Testis (tissue), 2 donors: ENCODE measurements at regions not wholly inside any gene's neighbourhood (a gene's known extent, or its start where the extent isn't known, plus 50 kb on each side); places are given as distances from the start of the nearest gene placed in this dataset.

ENCODE experiments used
- DNase-seq: peaks from one replicate; pipeline ENCODE4 v3.0.0-alpha.2; 2019
- H3K27ac ChIP-seq, 2 donors: fragments of 200-600 bp; sonication (generic); one replicate each; pipeline ENCODE4 v1.5.1; 2019
- H3K27me3 ChIP-seq: fragments of 200-600 bp; sonication (generic); one replicate; pipeline ENCODE4 v1.5.1; 2019
- H3K36me3 ChIP-seq: fragments of 200-600 bp; sonication (generic); one replicate; pipeline ENCODE4 v1.5.1; 2017; ENCODE audit warnings: low read depth; ENCODE audit errors: missing control alignments
- H3K4me1 ChIP-seq: fragments of 200-600 bp; sonication (generic); one replicate; pipeline ENCODE4 v1.5.1; 2019
- H3K4me3 ChIP-seq, 2 donors: fragments of 200-600 bp; sonication (generic); one replicate each; pipeline ENCODE4 v1.5.1; 2017 to 2019
- H3K9me3 ChIP-seq: fragments of 200-600 bp; sonication (generic); one replicate; pipeline ENCODE4 v1.5.1; 2017
- POLR2A ChIP-seq: fragments of 450-650 bp; IDR thresholded peaks from one replicate; pipeline ENCODE4 v1.6.1; 2017; ENCODE audit warnings: antibody characterized with exemption, mild to moderate bottlenecking, moderate library complexity
- WGBS, 2 donors: methylation state at CpG; one replicate each; pipeline ENCODE4 v1.1.5; 2018; 5-methylcytosine and 5-hydroxymethylcytosine counted together
- intact Hi-C: fragments of 100-400 bp; cut with DNase I; formaldehyde crosslinking; loops from one replicate; pipeline ENCODE4 v1.15.1; 2023; ENCODE audit warnings: low total_unique reads
- TF ChIP-seq, protein P1 (sequence below), 3 experiments: fragments of 450-650 bp in 2 of 3; fragments of 200-600 bp in 1 of 3; sonication (generic) in 1 of 3; IDR thresholded peaks; one replicate each; pipeline ENCODE4 v1.5.1; 2016 to 2019; ENCODE audit warnings: antibody characterized with exemption in 3 of 3, mild to moderate bottlenecking in 2 of 3, moderate library complexity in 1 of 3

DNA sequence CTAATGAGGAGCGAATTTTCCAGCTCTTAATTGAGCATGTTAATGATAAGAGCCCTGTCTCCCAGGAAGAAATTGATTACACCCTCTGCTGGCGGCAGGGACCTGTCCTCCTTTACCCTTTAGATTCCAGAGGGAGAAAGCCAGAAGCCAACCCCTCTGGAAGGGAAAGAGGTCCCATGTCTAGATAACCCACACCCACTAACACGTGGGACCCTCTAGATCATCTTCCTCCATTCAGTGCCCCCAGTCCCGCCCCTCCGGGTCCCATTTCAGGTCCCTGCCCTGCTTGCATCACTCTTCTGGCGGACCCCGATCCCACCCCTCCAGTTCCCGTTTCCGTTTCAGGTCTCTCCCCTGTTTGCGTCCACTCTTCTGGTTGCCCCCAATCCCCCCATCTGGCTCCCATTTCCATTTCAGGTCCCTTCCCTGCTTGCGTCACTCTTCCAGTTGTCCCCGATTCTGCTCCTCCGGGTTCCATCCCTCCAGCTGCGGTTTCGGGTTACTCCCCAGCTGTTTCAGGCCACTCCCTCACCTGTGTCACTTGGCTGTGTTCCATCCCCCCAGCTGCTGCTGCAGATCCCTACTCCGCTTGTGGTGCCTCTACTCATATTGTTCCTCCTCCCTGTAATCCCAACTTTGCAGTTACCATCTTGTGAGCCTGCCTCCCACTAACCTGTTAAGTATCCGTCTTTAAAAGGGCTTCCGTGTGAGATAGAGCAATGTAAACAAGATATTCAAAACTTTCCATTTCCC lies 202.4 kb downstream of the SH2D4B start:
- no peaks in the 10 kb centered on the region for H3K36me3 ChIP-seq
- H3K27ac ChIP-seq: no peak overlapping the region
- TF ChIP-seq POLR2A: no peak
- TF ChIP-seq, protein P1, sequence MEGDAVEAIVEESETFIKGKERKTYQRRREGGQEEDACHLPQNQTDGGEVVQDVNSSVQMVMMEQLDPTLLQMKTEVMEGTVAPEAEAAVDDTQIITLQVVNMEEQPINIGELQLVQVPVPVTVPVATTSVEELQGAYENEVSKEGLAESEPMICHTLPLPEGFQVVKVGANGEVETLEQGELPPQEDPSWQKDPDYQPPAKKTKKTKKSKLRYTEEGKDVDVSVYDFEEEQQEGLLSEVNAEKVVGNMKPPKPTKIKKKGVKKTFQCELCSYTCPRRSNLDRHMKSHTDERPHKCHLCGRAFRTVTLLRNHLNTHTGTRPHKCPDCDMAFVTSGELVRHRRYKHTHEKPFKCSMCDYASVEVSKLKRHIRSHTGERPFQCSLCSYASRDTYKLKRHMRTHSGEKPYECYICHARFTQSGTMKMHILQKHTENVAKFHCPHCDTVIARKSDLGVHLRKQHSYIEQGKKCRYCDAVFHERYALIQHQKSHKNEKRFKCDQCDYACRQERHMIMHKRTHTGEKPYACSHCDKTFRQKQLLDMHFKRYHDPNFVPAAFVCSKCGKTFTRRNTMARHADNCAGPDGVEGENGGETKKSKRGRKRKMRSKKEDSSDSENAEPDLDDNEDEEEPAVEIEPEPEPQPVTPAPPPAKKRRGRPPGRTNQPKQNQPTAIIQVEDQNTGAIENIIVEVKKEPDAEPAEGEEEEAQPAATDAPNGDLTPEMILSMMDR (IDR thresholded peaks at IDR 0.05): no peak
- no peak for DNase-seq
- no peaks in the 10 kb centered on the region for H3K9me3 ChIP-seq
- H3K4me1 ChIP-seq: no peaks in the 10 kb centered on the region
- 38 to 72% methylated on average over 18 of the region's 18 CpGs for WGBS, 2 donors
- no peaks in the 10 kb centered on the region for H3K27me3 ChIP-seq
- no peak overlapping the region for H3K4me3 ChIP-seq
- intact Hi-C loops: no loop called here

DNA sequence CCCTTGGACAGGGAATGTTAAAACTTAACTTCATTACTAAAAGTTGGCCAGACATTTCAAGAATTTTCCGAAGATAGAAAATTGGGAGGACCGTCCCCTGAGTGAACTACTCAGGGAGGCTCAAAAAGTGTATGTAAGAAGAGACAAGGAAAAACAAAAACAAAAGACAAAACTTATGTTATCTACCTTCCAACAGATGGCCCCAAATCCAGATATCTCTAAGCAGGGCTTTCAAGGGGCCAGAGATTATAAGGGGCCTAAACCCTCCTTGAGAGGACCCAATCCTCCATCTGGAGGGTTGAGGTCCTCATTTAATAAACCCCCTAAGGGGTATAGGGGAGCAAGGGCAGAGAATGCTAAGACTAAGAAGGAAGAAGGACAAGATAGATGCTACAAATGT lies 203.6 kb downstream of the SH2D4B start:
- no peaks in the 10 kb centered on the region for H3K9me3 ChIP-seq
- no peak for DNase-seq
- intact Hi-C loops: no loop called here
- no peaks in the 10 kb centered on the region for H3K4me1 ChIP-seq
- H3K27me3 ChIP-seq: no peaks in the 10 kb centered on the region
- H3K27ac ChIP-seq: no peak overlapping the region
- no peaks in the 10 kb centered on the region for H3K36me3 ChIP-seq
- 85 to 96% methylated on average over 2 of the region's 2 CpGs for WGBS, 2 donors
- TF ChIP-seq, protein P1 (IDR thresholded peaks at IDR 0.05): no peak
- no peak for TF ChIP-seq POLR2A
- no peak overlapping the region for H3K4me3 ChIP-seq

DNA sequence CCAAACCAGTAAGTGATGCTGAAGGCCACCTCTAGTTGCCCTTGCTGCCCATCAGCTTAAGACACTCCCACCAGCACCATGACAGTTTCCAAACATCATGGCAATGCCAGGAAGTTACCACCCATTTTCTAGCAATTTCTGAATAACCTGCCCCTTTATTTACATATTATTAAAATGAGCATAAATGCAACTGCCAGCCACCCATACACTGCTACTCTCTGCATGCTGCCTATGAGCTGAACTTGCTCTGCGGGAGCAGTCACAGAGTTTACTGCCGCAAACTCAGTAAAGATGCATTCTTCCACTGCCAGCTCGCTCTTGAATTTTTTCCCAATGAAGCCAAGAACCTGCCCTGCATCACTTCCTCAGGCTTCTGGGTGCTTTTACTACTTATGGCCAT lies 212.6 kb downstream of the SH2D4B start:
- intact Hi-C loops: no loop called here
- no peaks in the 10 kb centered on the region for H3K9me3 ChIP-seq
- no peaks in the 10 kb centered on the region for H3K27me3 ChIP-seq
- DNase-seq: no peak
- H3K4me3 ChIP-seq: no peak overlapping the region
- TF ChIP-seq, protein P1 (IDR thresholded peaks at IDR 0.05): no peak
- WGBS, 2 donors: 89 to 96% methylated on average over 3 of the region's 3 CpGs
- H3K4me1 ChIP-seq: no peaks in the 10 kb centered on the region
- H3K27ac ChIP-seq: no peak overlapping the region
- no peaks in the 10 kb centered on the region for H3K36me3 ChIP-seq

DNA sequence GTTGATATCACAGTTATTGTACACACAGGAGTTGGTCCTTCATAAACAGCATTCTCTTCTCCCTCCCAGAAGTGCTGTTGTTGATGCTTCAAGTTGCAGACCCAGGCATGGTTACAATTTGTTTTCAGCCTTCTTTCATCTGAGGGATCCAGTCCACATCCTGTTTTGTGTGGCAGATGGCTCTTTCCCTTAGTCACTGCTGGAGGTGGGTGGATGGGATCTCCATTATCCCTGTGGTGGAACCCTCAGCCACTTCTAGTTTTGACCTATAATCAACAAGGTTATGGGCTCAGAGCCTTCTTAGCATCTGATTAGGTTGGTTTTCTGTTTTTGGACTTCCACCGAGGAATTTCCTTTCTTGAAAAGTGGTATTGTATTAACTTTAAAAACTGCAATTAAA lies 214.2 kb downstream of the SH2D4B start:
- intact Hi-C loops: no loop called here
- H3K4me3 ChIP-seq: no peak overlapping the region
- H3K36me3 ChIP-seq: no peaks in the 10 kb centered on the region
- H3K27me3 ChIP-seq: no peaks in the 10 kb centered on the region
- no peaks in the 10 kb centered on the region for H3K4me1 ChIP-seq
- no peak for DNase-seq
- 88 to 91% methylated on average over 1 of the region's 1 CpG for WGBS, 2 donors
- no peaks in the 10 kb centered on the region for H3K9me3 ChIP-seq
- TF ChIP-seq POLR2A: no peak
- TF ChIP-seq, protein P1 (IDR thresholded peaks at IDR 0.05): no peak
- H3K27ac ChIP-seq: no peak overlapping the region

DNA sequence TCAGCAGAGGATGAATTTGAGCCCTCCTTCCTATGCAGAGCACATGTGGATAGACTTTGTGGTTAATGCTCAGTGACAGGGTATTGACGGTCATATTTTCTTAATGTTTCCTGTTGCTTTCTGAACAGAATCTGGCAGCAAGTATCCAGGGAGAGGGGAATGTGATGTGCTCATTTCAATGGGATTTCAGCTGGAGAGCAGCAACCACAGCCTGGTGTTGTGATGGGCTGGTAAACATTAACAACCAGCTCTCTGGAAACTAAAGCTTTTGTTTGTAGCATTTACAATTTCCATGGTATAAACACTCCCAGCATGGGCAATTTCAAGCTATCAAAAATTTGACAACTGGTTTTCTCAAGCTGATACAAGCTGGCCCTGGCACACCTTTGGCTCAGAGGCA lies 215.9 kb downstream of the SH2D4B start:
- no peak for TF ChIP-seq POLR2A
- TF ChIP-seq, protein P1 (IDR thresholded peaks at IDR 0.05): no peak
- intact Hi-C loops: no loop called here
- DNase-seq: no peak
- WGBS, 2 donors: 75 to 88% methylated on average over 1 of the region's 1 CpG
- H3K27me3 ChIP-seq: no peaks in the 10 kb centered on the region
- H3K36me3 ChIP-seq: no peaks in the 10 kb centered on the region
- no peak overlapping the region for H3K4me3 ChIP-seq
- no peaks in the 10 kb centered on the region for H3K9me3 ChIP-seq
- no peaks in the 10 kb centered on the region for H3K4me1 ChIP-seq
- H3K27ac ChIP-seq: no peak overlapping the region
